ENCODE measurements at regions not wholly inside any gene's neighbourhood (a gene's known extent, or its start where the extent isn't known, plus 50 kb on each side); places are given as distances from the start of the nearest gene placed in this dataset.
"Not testable (repeated sequence)": the region's sequence is repeated elsewhere in the genome, so short reads cannot be mapped to it uniquely, and the experiment has no call there.

GRCh38 chr16:64278196-64278595 is 843.7 kb downstream of the CDH11 start:
- TF ChIP-seq CTCF (IDR thresholded peaks at IDR 0.05; ENCODE audit: low read depth, low read length), result no peak
- H3K4me1 ChIP-seq, result no peaks in the 10 kb centered on the region
- H3K27me3 ChIP-seq, result no peaks in the 10 kb centered on the region
- no peak for DNase-seq
- no peaks in the 10 kb centered on the region for H3K9me3 ChIP-seq
- H3K4me3 ChIP-seq (ENCODE audit: low read depth, low read length), result no peak overlapping the region
- H3K36me3 ChIP-seq, result no peaks in the 10 kb centered on the region

GRCh38 chr16:64276646-64277045 is 845.2 kb downstream of the CDH11 start:
- Histone ChIP-seq H3K4me1 (no peaks in the 10 kb centered on the region), H3K27me3 (no peaks in the 10 kb centered on the region), H3K4me3 (ENCODE audit: low read depth, low read length) (no peak overlapping the region), H3K9me3 (no peaks in the 10 kb centered on the region), H3K36me3 (no peaks in the 10 kb centered on the region)
- TF ChIP-seq CTCF (IDR thresholded peaks at IDR 0.05; ENCODE audit: low read depth, low read length), result no peak
- DNase-seq, result no peak

- TF ChIP-seq CTCF (IDR thresholded peaks at IDR 0.05; ENCODE audit: low read depth, low read length), result no peak
- no peaks in the 10 kb centered on the region for H3K27me3 ChIP-seq
- no peaks in the 10 kb centered on the region for H3K4me1 ChIP-seq
- no peak overlapping the region for H3K4me3 ChIP-seq (ENCODE audit: low read depth, low read length)
- no peaks in the 10 kb centered on the region for H3K9me3 ChIP-seq
- no peaks in the 10 kb centered on the region for H3K36me3 ChIP-seq
- DNase-seq, result no peak
These were observed 849.8 kb downstream of the CDH11 start for GRCh38 chr16:64272028-64272427.

GRCh38 chr16:64269756-64270155 is 852.1 kb downstream of the CDH11 start:
- no peaks in the 10 kb centered on the region for H3K27me3 ChIP-seq
- no peak for TF ChIP-seq CTCF (IDR thresholded peaks at IDR 0.05; ENCODE audit: low read depth, low read length)
- no peaks in the 10 kb centered on the region for H3K4me1 ChIP-seq
- H3K36me3 ChIP-seq, result no peaks in the 10 kb centered on the region
- H3K9me3 ChIP-seq, result no peaks in the 10 kb centered on the region
- H3K4me3 ChIP-seq (ENCODE audit: low read depth, low read length), result no peak overlapping the region
- no peak for DNase-seq

GRCh38 chr16:64265756-64266155 is 856.1 kb downstream of the CDH11 start:
- Histone ChIP-seq H3K9me3 (no peaks in the 10 kb centered on the region), H3K4me1 (no peaks in the 10 kb centered on the region), H3K4me3 (ENCODE audit: low read depth, low read length) (no peak overlapping the region), H3K27me3 (no peaks in the 10 kb centered on the region), H3K36me3 (no peaks in the 10 kb centered on the region)
- TF ChIP-seq CTCF (IDR thresholded peaks at IDR 0.05; ENCODE audit: low read depth, low read length), result no peak
- no peak for DNase-seq

GRCh38 chr16:64260631-64261401 is 861.0 kb downstream of the CDH11 start:
- not testable (repeated sequence) for DNase-seq; H3K36me3 ChIP-seq; H3K27me3 ChIP-seq; H3K9me3 ChIP-seq; H3K4me1 ChIP-seq; H3K4me3 ChIP-seq (ENCODE audit: low read depth, low read length)
